ENCODE measurements at regions not wholly inside any gene's neighbourhood (a gene's known extent, or its start where the extent isn't known, plus 50 kb on each side); places are given as distances from the start of the nearest gene placed in this dataset.

DNA sequence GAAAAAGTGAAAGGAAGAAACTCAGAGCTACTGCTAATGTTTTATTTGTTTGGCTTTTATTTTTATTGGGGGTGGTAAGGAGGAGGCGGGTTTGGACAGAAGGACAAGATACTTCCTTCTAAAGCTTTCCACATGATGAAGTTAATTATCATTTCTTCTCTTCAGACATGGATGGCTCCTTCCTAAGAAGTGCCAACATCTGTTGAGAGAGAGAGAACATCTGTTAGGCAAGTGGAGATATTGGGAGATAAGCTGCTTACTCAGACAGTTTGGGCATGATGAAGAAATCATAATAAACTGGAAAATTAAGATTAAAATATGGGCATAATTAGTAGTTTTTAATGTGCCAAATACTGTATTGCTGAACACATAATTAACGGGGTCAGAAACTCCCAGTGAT, 535.7 kb upstream of the INTU start:
- no peak for ATAC-seq (replicated peaks)
- H3K27ac Mint-ChIP-seq, result no peak overlapping the region
- H3K27me3 Mint-ChIP-seq, result no peaks in the 10 kb centered on the region
- no peak overlapping the region for H3K4me3 Mint-ChIP-seq
- H3K36me3 Mint-ChIP-seq (ENCODE audit: low read depth), result no peaks in the 10 kb centered on the region
- no peaks in the 10 kb centered on the region for H3K4me1 Mint-ChIP-seq
- peaks cover 4% of the 10 kb centered on the region for H3K9me3 Mint-ChIP-seq

DNA sequence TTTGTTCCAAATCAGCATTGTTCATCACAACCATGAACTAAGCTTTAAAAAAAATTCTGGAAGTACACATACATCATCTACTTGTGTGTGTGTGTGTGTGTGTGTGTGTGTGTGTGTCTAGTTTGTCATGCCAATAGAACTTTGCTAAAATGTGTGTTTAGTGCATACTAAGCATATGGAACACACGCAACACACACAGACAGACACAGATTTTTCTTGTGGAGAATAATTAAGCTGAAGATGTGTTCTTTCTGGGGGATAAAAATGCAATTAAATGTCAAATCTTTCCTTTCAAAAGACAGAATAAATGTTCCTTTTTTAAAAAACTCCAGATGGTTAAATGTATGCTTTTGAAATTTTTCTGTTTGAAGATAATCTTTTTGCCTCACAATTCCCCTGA, 530.4 kb upstream of the INTU start:
- Mint-ChIP-seq H3K4me3 (no peak overlapping the region), H3K27me3 (no peaks in the 10 kb centered on the region), H3K36me3 (ENCODE audit: low read depth) (no peaks in the 10 kb centered on the region), H3K27ac (no peak overlapping the region), H3K9me3 (peaks cover 10% of the 10 kb centered on the region), H3K4me1 (no peaks in the 10 kb centered on the region)
- ATAC-seq (replicated peaks), result no peak

DNA sequence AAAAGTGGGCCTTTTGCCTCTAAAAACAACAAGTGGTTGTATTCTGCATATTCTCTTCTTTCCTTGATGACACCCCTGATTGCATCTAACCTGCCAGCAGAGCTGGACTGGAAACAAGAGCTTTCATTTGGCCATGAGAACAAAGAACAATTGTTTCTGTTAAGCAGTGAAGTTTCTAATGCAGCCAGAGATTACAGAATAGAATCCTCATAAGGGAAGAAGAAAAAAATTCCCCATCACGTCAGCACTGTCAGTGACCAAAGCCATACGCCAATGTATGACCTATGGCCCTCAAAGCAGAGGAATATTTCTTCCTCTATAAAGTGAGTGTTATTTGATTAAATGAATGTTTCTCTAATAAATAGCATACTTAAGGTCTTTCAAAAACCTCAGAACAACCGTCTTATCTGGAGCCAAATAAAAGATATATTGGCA, 529.1 kb upstream of the INTU start:
- no peak overlapping the region for H3K27ac Mint-ChIP-seq
- no peak for ATAC-seq (replicated peaks)
- H3K4me1 Mint-ChIP-seq, result no peaks in the 10 kb centered on the region
- H3K27me3 Mint-ChIP-seq, result no peaks in the 10 kb centered on the region
- H3K36me3 Mint-ChIP-seq (ENCODE audit: low read depth), result no peaks in the 10 kb centered on the region
- no peak overlapping the region for H3K4me3 Mint-ChIP-seq
- H3K9me3 Mint-ChIP-seq, result peaks cover 20% of the 10 kb centered on the region

DNA sequence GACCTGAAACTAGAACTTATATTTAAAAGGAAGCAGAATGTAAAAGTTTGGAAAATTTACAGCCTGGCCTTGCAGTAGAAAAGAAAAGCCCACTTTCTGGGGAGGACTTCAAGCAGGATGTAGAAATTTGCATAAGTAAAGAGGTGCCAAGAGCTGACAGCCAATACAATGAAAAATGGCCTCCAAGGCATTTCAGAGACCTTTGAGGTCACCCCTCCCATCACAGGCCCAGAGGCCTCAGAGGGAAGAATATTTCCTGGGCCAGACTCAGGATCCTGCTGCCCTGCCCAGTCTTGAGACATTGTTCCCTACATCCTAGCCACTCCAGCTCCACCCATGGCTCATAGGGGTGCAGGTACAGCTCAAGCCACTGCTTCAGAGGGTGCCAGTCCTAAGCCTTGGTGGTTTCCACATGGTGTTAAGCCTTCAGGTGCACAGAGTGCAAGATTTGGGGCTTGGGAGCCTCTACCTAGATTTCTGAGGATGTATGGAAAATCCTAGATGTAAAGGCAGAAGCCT, 518.9 kb upstream of the INTU start:
- H3K27ac Mint-ChIP-seq, result no peak overlapping the region
- peaks cover 9% of the 10 kb centered on the region for H3K9me3 Mint-ChIP-seq
- no peak overlapping the region for H3K4me3 Mint-ChIP-seq
- H3K4me1 Mint-ChIP-seq, result no peaks in the 10 kb centered on the region
- H3K27me3 Mint-ChIP-seq, result no peaks in the 10 kb centered on the region
- H3K36me3 Mint-ChIP-seq (ENCODE audit: low read depth), result no peaks in the 10 kb centered on the region
- ATAC-seq (replicated peaks), result no peak

DNA sequence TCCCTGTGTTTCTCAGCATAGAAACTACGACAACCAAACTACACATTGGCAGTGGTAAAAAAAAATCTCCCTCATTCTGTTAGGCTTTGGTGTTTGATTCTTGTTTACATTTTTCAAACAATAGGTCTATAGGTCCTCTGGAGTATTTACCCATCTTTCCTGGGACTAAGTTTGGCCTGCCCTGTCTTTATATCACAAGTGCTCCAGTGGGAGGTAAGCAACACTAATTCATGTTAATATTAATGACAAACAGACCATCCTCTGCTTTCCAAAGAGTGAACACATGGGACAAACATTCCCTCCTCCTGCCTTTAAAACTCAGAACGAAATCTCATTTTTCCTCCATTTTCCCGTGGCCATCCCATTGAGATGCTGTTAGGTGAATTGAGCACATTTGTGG, 514.1 kb upstream of the INTU start:
- H3K4me3 Mint-ChIP-seq, result no peak overlapping the region
- H3K27me3 Mint-ChIP-seq, result no peaks in the 10 kb centered on the region
- H3K9me3 Mint-ChIP-seq, result peaks cover 4% of the 10 kb centered on the region
- H3K36me3 Mint-ChIP-seq (ENCODE audit: low read depth), result no peaks in the 10 kb centered on the region
- H3K4me1 Mint-ChIP-seq, result no peaks in the 10 kb centered on the region
- no peak for ATAC-seq (replicated peaks)
- no peak overlapping the region for H3K27ac Mint-ChIP-seq

DNA sequence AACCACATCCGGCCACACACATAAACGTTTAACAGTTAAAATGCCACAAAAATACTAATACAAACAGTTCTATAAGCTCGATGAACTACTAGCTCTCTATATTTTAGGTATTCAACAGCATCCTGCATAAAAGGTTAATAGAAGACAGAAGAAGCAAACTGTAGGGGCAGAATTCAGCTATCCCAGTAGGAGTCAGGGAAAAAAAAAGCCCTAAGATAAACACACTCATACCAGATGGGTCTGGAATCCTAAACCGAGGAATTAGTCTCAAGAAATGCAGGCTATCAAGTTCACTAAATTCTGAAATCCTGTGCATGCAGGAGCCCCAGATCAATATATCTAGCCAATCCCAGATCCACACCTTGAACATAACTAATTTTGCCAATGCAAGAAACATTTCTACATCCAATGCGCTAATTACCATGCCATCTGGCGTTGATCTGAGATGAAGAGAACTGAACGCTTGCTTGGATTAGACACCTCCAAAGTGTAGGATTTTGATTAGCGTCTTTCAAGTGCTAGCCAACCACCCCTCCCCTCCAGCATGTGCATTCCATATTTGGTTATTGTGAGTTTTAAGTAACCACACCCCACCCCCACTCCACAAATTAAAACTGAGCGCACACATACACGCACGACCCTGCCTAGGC, 512.2 kb upstream of the INTU start:
- H3K27me3 Mint-ChIP-seq, result no peaks in the 10 kb centered on the region
- H3K36me3 Mint-ChIP-seq (ENCODE audit: low read depth), result no peaks in the 10 kb centered on the region
- H3K27ac Mint-ChIP-seq, result no peak overlapping the region
- ATAC-seq (replicated peaks), result no peak
- no peaks in the 10 kb centered on the region for H3K4me1 Mint-ChIP-seq
- no peaks in the 10 kb centered on the region for H3K9me3 Mint-ChIP-seq
- H3K4me3 Mint-ChIP-seq, result no peak overlapping the region

DNA sequence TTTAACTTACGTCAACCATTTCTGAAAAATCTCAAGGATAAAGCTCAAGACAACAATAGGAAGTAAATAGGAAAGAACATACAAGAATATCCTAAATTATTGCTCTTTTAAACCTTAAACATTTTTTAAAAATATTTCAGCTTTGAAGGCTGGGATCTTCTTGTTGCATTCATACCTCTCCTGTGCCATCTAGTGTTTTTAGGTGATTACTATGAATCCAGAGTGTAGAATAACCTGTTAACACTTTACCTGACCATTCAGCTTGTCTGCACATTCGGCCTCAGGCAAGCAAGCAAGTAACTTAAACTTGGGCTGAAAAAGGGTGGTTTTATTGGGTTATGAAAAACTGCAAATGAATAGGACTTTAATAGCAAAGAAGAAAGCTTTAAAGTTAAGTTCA, 507.8 kb upstream of the INTU start:
- H3K4me1 Mint-ChIP-seq, result no peaks in the 10 kb centered on the region
- no peaks in the 10 kb centered on the region for H3K36me3 Mint-ChIP-seq (ENCODE audit: low read depth)
- H3K27me3 Mint-ChIP-seq, result no peaks in the 10 kb centered on the region
- no peak for ATAC-seq (replicated peaks)
- H3K4me3 Mint-ChIP-seq, result no peak overlapping the region
- H3K9me3 Mint-ChIP-seq, result peaks cover 8% of the 10 kb centered on the region
- H3K27ac Mint-ChIP-seq, result no peak overlapping the region

DNA sequence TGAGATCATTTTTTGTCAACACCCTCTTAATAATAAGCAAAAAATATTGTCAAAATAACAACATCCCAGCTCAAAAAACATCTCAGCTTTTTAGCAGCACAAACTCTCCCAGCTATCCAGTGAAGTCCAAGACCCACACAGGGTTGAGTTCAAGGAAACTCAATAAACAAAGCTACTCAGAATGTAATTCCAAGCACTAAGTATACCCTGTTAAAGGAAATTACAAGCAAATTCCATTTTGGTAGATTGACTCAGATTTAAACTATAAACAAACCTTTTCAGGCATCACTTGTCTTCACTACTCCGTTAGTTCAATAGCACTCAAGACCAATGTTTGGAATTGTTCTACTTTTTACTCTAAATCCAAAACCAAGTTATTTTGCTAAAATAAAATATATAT, 506.0 kb upstream of the INTU start:
- Mint-ChIP-seq H3K4me3 (no peak overlapping the region), H3K27me3 (no peaks in the 10 kb centered on the region), H3K27ac (no peak overlapping the region), H3K4me1 (no peaks in the 10 kb centered on the region), H3K9me3 (peaks cover 8% of the 10 kb centered on the region), H3K36me3 (ENCODE audit: low read depth) (no peaks in the 10 kb centered on the region)
- ATAC-seq (replicated peaks), result no peak

DNA sequence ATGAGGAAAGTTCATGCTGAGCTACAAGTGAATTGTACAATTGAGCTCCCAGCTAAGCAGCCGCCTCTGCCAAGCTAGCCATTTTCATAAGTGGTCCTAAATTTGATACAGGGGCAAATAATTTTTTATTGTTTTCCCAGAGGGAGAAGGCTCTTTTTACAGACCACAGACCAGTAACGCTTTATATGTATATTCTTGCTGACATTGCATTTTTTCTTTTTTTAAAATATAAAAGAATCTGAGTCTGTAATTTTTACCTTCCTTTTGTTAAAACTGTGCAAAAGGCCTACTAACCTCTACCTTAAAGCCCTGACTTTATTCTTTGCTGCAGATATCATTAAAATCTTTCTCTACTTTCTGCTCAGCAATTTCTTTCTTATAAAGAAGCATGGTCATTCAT, 501.2 kb upstream of the INTU start:
- peaks cover 12% of the 10 kb centered on the region for H3K9me3 Mint-ChIP-seq

DNA sequence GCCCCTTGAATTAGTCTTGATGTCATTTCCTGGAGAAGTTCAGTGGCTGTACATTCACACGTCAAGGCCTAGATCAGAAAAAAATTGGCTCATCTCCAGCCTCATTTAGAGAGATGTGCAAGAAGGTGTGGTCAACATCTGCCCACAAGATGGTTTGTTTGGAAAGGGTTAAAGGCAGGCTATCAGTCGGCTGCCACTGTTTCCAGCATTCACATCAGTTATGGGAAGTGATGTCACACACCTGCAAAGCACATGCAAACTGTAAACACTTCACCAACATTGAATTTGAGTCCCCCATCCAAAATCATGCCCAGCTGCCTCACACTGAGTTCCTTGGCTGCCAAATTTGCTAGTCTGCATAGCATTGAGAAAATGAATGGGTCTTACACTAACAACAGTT, 498.3 kb upstream of the INTU start:
- H3K9me3 Mint-ChIP-seq, result peaks cover 4% of the 10 kb centered on the region
- H3K27me3 Mint-ChIP-seq, result no peaks in the 10 kb centered on the region
- no peak overlapping the region for H3K4me3 Mint-ChIP-seq
- no peak overlapping the region for H3K27ac Mint-ChIP-seq
- ATAC-seq (replicated peaks), result no peak
- H3K36me3 Mint-ChIP-seq (ENCODE audit: low read depth), result no peaks in the 10 kb centered on the region
- H3K4me1 Mint-ChIP-seq, result no peaks in the 10 kb centered on the region

More for the DNA sequence above, 501.2 kb upstream of the INTU start:
- Mint-ChIP-seq H3K4me1 (no peaks in the 10 kb centered on the region), H3K36me3 (ENCODE audit: low read depth) (no peaks in the 10 kb centered on the region), H3K27me3 (no peaks in the 10 kb centered on the region), H3K27ac (no peak overlapping the region), H3K4me3 (no peak overlapping the region)
- ATAC-seq (replicated peaks), result no peak

DNA sequence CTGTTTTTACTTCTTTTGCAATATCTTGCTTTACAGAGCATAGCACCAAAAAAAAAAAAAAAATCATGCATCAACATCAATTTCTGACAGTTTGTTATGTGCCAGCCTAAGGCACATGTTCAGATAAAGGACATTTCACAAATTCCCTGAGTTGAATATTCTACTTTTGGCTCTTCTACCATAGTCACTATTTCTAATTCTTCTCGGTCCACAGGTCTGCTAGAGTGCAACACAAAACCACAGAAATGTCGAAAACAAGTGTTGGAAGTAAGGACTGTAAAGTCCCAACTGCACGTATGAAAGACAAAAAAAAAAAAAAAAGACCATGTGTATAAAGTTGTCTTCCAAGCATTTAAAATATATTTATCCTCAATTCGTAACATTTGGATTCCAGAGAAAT, 494.2 kb upstream of the INTU start:
- no peaks in the 10 kb centered on the region for H3K36me3 Mint-ChIP-seq (ENCODE audit: low read depth)
- no peak for ATAC-seq (replicated peaks)
- H3K27me3 Mint-ChIP-seq, result no peaks in the 10 kb centered on the region
- peaks cover 4% of the 10 kb centered on the region for H3K9me3 Mint-ChIP-seq
- no peak overlapping the region for H3K4me3 Mint-ChIP-seq
- H3K4me1 Mint-ChIP-seq, result no peaks in the 10 kb centered on the region
- no peak overlapping the region for H3K27ac Mint-ChIP-seq

DNA sequence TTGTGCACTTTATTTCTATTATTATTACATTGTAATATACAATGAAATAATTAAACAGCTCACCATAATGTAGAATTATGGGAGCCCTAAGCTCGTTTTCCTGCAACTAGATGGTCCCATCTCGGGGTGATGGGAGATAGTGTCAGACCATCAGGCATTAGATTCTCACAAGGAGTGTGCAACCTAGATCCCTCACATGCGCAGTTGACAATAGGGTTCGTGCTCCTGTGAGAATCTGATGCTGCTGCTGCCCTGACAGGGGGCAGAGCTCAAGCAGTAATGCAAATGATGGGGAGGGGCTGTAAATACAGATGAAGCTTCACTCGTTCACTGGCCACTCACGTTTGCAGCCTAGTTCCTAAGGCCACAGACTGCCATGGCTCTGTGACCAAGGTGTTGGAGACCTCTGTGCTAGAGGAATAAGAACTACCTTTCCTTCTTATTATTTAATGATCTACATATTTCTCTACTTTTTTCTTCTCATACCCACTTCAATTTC, 492.9 kb upstream of the INTU start:
- ATAC-seq (replicated peaks), result no peak
- Mint-ChIP-seq H3K27ac (no peak overlapping the region), H3K4me3 (no peak overlapping the region), H3K4me1 (no peaks in the 10 kb centered on the region), H3K36me3 (ENCODE audit: low read depth) (no peaks in the 10 kb centered on the region), H3K9me3 (peaks cover 4% of the 10 kb centered on the region), H3K27me3 (no peaks in the 10 kb centered on the region)

DNA sequence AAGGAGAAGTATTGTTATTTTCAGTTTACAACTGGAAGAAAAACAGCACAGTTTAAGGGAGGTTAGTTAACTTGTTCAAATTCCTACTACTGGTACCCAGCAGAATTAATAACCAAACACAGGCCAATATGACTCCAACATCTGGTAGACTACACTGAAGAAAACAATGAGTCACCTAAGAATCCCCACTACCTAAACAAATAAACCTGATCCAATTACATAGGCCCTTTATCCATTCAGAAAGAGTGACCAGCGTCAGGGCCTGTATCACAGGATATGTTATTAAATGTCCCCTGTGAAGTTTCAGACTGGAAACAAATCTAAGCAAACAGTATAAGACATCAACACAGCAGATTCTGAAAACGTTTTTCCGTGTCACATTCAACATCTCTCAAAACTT, 492.5 kb upstream of the INTU start:
- Mint-ChIP-seq H3K27ac (no peak overlapping the region), H3K4me3 (no peak overlapping the region), H3K36me3 (ENCODE audit: low read depth) (no peaks in the 10 kb centered on the region), H3K27me3 (no peaks in the 10 kb centered on the region), H3K4me1 (no peaks in the 10 kb centered on the region), H3K9me3 (peaks cover 4% of the 10 kb centered on the region)
- ATAC-seq (replicated peaks), result no peak

DNA sequence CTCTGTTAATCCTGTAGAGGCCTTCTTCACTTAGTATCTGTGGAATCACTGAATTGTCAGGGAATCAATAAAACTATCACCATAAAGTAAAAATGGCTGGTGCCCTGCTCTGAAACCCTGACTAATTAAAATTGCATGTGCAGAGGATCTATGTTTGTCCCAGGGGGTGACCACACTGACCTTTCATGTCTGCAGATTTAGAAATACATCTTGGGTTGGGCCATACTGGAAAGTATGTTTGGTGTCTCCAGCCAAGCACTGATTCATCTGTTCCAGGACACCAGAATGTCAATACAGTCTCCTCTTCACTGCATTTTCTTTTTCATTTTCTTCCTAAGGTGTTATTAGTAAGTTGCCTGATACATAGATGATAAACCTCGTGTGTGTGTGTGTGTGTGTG, 490.9 kb upstream of the INTU start:
- no peaks in the 10 kb centered on the region for H3K4me1 Mint-ChIP-seq
- H3K9me3 Mint-ChIP-seq, result no peaks in the 10 kb centered on the region
- no peak overlapping the region for H3K4me3 Mint-ChIP-seq
- ATAC-seq (replicated peaks), result no peak
- H3K36me3 Mint-ChIP-seq (ENCODE audit: low read depth), result no peaks in the 10 kb centered on the region
- H3K27me3 Mint-ChIP-seq, result no peaks in the 10 kb centered on the region
- no peak overlapping the region for H3K27ac Mint-ChIP-seq

DNA sequence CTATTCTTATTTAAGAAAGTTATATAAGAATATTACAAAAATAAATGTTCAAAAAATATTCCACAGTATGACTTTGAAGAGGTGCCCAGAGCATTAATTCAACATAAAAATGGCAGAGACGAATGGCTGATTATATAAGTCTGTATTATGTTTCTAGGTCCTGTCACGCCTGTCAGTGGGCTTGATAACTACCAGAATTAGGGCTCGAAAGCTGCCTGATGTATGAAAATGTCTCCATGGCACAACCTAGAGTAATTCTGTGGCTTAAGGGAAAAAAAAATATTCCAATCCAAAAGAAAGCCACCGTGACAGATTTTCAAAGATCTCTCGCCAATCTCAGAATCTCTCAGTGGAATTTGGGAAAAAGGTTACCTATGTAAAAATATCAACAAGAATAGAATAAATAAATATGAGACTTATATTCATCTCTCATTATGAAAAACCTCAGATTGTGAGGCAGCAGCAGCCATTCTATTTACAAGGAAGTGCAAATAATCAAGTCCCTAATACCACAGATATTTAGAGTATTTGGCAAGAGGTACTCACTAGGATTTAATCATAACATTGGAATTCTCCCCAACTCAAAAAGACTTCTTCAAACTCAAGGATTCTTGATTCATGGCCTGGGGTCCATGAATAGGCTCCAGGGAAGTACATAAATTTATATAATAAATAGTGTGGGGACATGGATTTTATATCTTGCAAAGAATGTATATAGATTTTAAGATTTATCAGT, 489.1 kb upstream of the INTU start:
- H3K9me3 Mint-ChIP-seq, result no peaks in the 10 kb centered on the region

More for the DNA sequence above, 489.1 kb upstream of the INTU start:
- Mint-ChIP-seq H3K4me1 (no peaks in the 10 kb centered on the region), H3K36me3 (ENCODE audit: low read depth) (no peaks in the 10 kb centered on the region), H3K27me3 (no peaks in the 10 kb centered on the region), H3K4me3 (no peak overlapping the region), H3K27ac (no peak overlapping the region)
- no peak for ATAC-seq (replicated peaks)
